Mammary epithelial cell (primary cell): ENCODE measurements at regions not wholly inside any gene's neighbourhood (a gene's known extent, or its start where the extent isn't known, plus 50 kb on each side); places are given as distances from the start of the nearest gene placed in this dataset.

Source experiments
- EZH2 ChIP-seq: IDR thresholded peaks from 2 replicates; pipeline ENCODE4 v1.6.1; 2012; ENCODE audit warnings: low read length, inconsistent platforms, borderline replicate concordance
- TF ChIP-seq, protein P1 (sequence below), 2 donors: IDR thresholded peaks in 1 of 2; conservative IDR thresholded peaks in 1 of 2; 2 replicates each; pipeline ENCODE4 v1.5.1; 2011 to 2012; ENCODE audit warnings: inconsistent platforms in 2 of 2, low read length in 2 of 2, mild to moderate bottlenecking in 2 of 2, control low read depth in 1 of 2, low read depth in 1 of 2; ENCODE audit not compliant: insufficient read depth in 1 of 2; ENCODE audit errors: extremely low read depth in 1 of 2

DNA sequence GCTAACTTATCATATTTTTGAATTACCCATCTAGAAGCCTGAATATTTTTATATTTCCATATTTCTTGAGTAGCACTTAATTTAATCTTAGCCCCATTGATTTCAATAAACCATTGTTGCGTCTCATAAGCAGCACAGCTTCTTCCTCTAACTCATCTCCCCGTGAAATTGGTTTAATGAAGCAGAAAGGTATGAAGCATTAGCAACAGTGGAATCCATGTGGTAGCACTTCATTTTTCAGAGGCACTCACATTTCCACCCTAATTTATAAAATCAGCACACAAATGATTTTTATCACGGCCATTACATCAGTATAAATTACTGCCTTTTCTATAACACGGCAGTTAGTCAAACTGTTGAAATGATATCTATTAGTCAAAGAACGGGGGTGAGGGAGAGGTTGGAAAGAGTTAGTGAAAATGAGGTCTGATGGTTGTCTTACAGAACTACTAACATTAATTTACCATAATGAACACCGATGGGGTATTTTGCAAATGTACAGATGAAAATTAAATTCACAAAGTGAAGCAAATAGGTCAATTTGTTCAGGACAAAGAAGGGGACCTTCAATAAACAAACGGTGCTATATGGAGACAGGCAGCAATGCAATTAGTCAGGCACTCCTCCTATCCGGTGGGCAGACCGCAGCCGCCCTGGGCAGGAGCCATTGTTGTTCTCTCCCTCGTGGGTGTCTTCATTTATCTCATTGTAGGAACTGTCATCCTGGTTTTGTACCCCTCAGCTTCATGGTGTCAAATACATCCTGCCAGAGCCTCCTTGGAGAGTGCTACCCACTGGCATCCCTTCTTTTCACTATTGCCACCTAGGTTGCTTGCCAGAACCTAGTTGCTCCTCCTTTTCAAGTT is 205.7 kb downstream of the SOX3 start:
- TF ChIP-seq, protein P1, sequence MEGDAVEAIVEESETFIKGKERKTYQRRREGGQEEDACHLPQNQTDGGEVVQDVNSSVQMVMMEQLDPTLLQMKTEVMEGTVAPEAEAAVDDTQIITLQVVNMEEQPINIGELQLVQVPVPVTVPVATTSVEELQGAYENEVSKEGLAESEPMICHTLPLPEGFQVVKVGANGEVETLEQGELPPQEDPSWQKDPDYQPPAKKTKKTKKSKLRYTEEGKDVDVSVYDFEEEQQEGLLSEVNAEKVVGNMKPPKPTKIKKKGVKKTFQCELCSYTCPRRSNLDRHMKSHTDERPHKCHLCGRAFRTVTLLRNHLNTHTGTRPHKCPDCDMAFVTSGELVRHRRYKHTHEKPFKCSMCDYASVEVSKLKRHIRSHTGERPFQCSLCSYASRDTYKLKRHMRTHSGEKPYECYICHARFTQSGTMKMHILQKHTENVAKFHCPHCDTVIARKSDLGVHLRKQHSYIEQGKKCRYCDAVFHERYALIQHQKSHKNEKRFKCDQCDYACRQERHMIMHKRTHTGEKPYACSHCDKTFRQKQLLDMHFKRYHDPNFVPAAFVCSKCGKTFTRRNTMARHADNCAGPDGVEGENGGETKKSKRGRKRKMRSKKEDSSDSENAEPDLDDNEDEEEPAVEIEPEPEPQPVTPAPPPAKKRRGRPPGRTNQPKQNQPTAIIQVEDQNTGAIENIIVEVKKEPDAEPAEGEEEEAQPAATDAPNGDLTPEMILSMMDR (conservative IDR thresholded peaks at IDR 0.05 in 1 of 2, IDR thresholded peaks at IDR 0.05 in 1 of 2; ENCODE audit: extremely low read depth in 1 of 2, insufficient read depth in 1 of 2, low read depth in 1 of 2, low read length in 2 of 2) = no peak
- no peak for TF ChIP-seq EZH2
